Dedifferentiated amniotic fluid mesenchymal stem cell (primary cell): ENCODE measurements at regions not wholly inside any gene's neighbourhood (a gene's known extent, or its start where the extent isn't known, plus 50 kb on each side); places are given as distances from the start of the nearest gene placed in this dataset.
"Not testable (repeated sequence)": the region's sequence is repeated elsewhere in the genome, so short reads cannot be mapped to it uniquely, and the experiment has no call there.

Experiments
- DNase-seq: peaks from one replicate; pipeline ENCODE4 v3.0.0-alpha.2; 2016; ENCODE audit errors: extremely low spot score

- no peak for DNase-seq
Observed at GRCh38 chr4:55251896-55252295, 94.1 kb upstream of the SRD5A3 start.

GRCh38 chr4:55253948-55254593 lies 92.0 kb upstream of the SRD5A3 start:
- no peak for DNase-seq

GRCh38 chr4:55255179-55255578 lies 90.9 kb upstream of the SRD5A3 start:
- DNase-seq = peak; percentile 20

- no peak for DNase-seq
Observed at GRCh38 chr4:55256787-55257186, 89.3 kb upstream of the SRD5A3 start.

- no peak for DNase-seq
Observed at GRCh38 chr4:55258152-55258865, 87.7 kb upstream of the SRD5A3 start.

- no peak for DNase-seq
Observed at GRCh38 chr4:55259294-55259693, 86.7 kb upstream of the SRD5A3 start.

- DNase-seq = no peak
Observed at GRCh38 chr4:55269470-55269869, 76.6 kb upstream of the SRD5A3 start.

GRCh38 chr4:55269995-55270394 lies 76.0 kb upstream of the SRD5A3 start:
- no peak for DNase-seq

- no peak for DNase-seq
Observed at GRCh38 chr4:55270481-55270880, 75.6 kb upstream of the SRD5A3 start.

- no peak for DNase-seq
Observed at GRCh38 chr4:55272102-55272501, 73.9 kb upstream of the SRD5A3 start.

- DNase-seq = no peak
Observed at GRCh38 chr4:55272589-55272988, 73.5 kb upstream of the SRD5A3 start.

- no peak for DNase-seq
Observed at GRCh38 chr4:55277011-55277410, 69.0 kb upstream of the SRD5A3 start.

GRCh38 chr4:55278316-55278715 lies 67.7 kb upstream of the SRD5A3 start:
- no peak for DNase-seq

- DNase-seq = not testable (repeated sequence)
Observed at GRCh38 chr4:55280474-55280873, 65.6 kb upstream of the SRD5A3 start.

GRCh38 chr4:55281118-55281683 lies 64.8 kb upstream of the SRD5A3 start:
- DNase-seq = not testable (repeated sequence)

- no peak for DNase-seq
Observed at GRCh38 chr4:55284331-55284730, 61.7 kb upstream of the SRD5A3 start.

GRCh38 chr4:55291227-55291640 lies 54.8 kb upstream of the SRD5A3 start:
- no peak for DNase-seq

- no peak for DNase-seq
Observed at GRCh38 chr4:55296096-55296495, 49.9 kb upstream of the SRD5A3 start.
